Trophoblast cell (in vitro differentiated cells and primary cell): ENCODE measurements at regions not wholly inside any gene's neighbourhood (a gene's known extent, or its start where the extent isn't known, plus 50 kb on each side); places are given as distances from the start of the nearest gene placed in this dataset.

Experiments
- DNase-seq, 2 donors: peaks; one replicate each; pipeline ENCODE4 v3.0.0-alpha.2; 2016
- H2AFZ ChIP-seq: 2 replicates; pipeline ENCODE4 v1.6.1; 2013; ENCODE audit warnings: low read length, moderate library complexity, mild to moderate bottlenecking; ENCODE audit not compliant: insufficient read depth, poor library complexity
- H2AK5ac ChIP-seq: 2 replicates; pipeline ENCODE4 v1.6.1; 2013; ENCODE audit warnings: mild to moderate bottlenecking, low read length
- H2BK120ac ChIP-seq: 2 replicates; pipeline ENCODE4 v1.6.1; 2013; ENCODE audit warnings: low read length, mild to moderate bottlenecking, moderate library complexity; ENCODE audit not compliant: insufficient read depth, poor library complexity
- H2BK12ac ChIP-seq: 2 replicates; pipeline ENCODE4 v1.6.1; 2013; ENCODE audit warnings: mild to moderate bottlenecking, low read length, moderate library complexity
- H2BK5ac ChIP-seq: 2 replicates; pipeline ENCODE4 v1.6.1; 2013; ENCODE audit warnings: low read length, low read depth, moderate library complexity, mild to moderate bottlenecking; ENCODE audit not compliant: poor library complexity
- H3K14ac ChIP-seq: 2 replicates; pipeline ENCODE4 v1.6.1; 2013; ENCODE audit warnings: mild to moderate bottlenecking, low read length
- H3K18ac ChIP-seq: 2 replicates; pipeline ENCODE4 v1.6.1; 2013; ENCODE audit warnings: mild to moderate bottlenecking, low read length
- H3K23ac ChIP-seq: 2 replicates; pipeline ENCODE4 v1.6.1; 2013; ENCODE audit warnings: low read length
- H3K27ac ChIP-seq: 2 replicates; pipeline ENCODE4 v1.5.1; 2013; ENCODE audit warnings: low read depth, mild to moderate bottlenecking, inconsistent platforms, low read length, moderate library complexity
- H3K27me3 ChIP-seq: 2 replicates; pipeline ENCODE4 v1.6.1; 2013; ENCODE audit warnings: inconsistent platforms, mild to moderate bottlenecking, low read length, moderate library complexity; ENCODE audit not compliant: insufficient read depth
- H3K36me3 ChIP-seq, 2 experiments: 1 replicate in 1 of 2; 2 replicates in 1 of 2; pipeline ENCODE4 v1.6.1; 2013; ENCODE audit warnings: low read length in 2 of 2, mild to moderate bottlenecking in 2 of 2, moderate library complexity in 1 of 2; ENCODE audit not compliant: insufficient read depth in 2 of 2, control insufficient read depth in 1 of 2
- H3K4ac ChIP-seq: 2 replicates; pipeline ENCODE4 v1.6.1; 2013; ENCODE audit warnings: low read depth, mild to moderate bottlenecking, low read length, moderate library complexity
- H3K4me1 ChIP-seq, 2 experiments: 1 replicate in 1 of 2; 2 replicates in 1 of 2; pipeline ENCODE4 v1.6.1; 2013; ENCODE audit warnings: low read length in 2 of 2, mild to moderate bottlenecking in 2 of 2, moderate library complexity in 1 of 2; ENCODE audit not compliant: insufficient read depth in 2 of 2, control insufficient read depth in 1 of 2
- H3K4me2 ChIP-seq: 2 replicates; pipeline ENCODE4 v1.6.1; 2013; ENCODE audit warnings: inconsistent platforms, mild to moderate bottlenecking, low read length, moderate library complexity
- H3K4me3 ChIP-seq: 2 replicates; pipeline ENCODE4 v1.5.1; 2013; ENCODE audit warnings: mild to moderate bottlenecking, low read depth, low read length, inconsistent platforms
- H3K79me1 ChIP-seq: one replicate; pipeline ENCODE4 v1.6.1; 2013; ENCODE audit warnings: low read length
- H3K79me2 ChIP-seq: 2 replicates; pipeline ENCODE4 v1.6.1; 2013; ENCODE audit warnings: low read length, mild to moderate bottlenecking; ENCODE audit not compliant: control insufficient read depth, insufficient read depth, poor library complexity
- H3K9ac ChIP-seq: 2 replicates; pipeline ENCODE4 v1.6.1; 2013; ENCODE audit warnings: mild to moderate bottlenecking, low read length
- H3K9me3 ChIP-seq: 2 replicates; pipeline ENCODE4 v1.6.1; 2013; ENCODE audit warnings: low read depth, mild to moderate bottlenecking, control low read depth, inconsistent platforms, low read length; ENCODE audit not compliant: insufficient read depth
- H4K12ac ChIP-seq: 2 replicates; pipeline ENCODE4 v1.6.1; 2013; ENCODE audit warnings: low read depth, mild to moderate bottlenecking, low read length, moderate library complexity
- H4K8ac ChIP-seq: 2 replicates; pipeline ENCODE4 v1.6.1; 2013; ENCODE audit warnings: low read depth, mild to moderate bottlenecking, low read length, moderate library complexity
- H4K91ac ChIP-seq: one replicate; pipeline ENCODE4 v1.6.1; 2013; ENCODE audit warnings: low read depth, mild to moderate bottlenecking, low read length, moderate library complexity
- WGBS: extraction: QIAGEN DNeasy Blood & Tissue Kit; methylation state at CpG from one replicate; pipeline ENCODE4 v1.1.7; 2013; ENCODE audit warnings: missing lambda C conversion rate; ENCODE audit not compliant: insufficient read length, insufficient coverage; ENCODE audit errors: extremely low coverage; 5-methylcytosine and 5-hydroxymethylcytosine counted together

- no peaks in the 10 kb centered on the region for H3K4me1 ChIP-seq
- no peak overlapping the region for H2AFZ ChIP-seq
- H3K4me2 ChIP-seq = no peak overlapping the region
- H2BK12ac ChIP-seq = no peak overlapping the region
- no peak overlapping the region for H3K18ac ChIP-seq
- H2AK5ac ChIP-seq = no peak overlapping the region
- no peak overlapping the region for H3K4me3 ChIP-seq
- H3K36me3 ChIP-seq = no peaks in the 10 kb centered on the region
- no peak overlapping the region for H3K4ac ChIP-seq
- no peak overlapping the region for H3K27ac ChIP-seq
- no peak overlapping the region for H4K8ac ChIP-seq
- no peaks in the 10 kb centered on the region for H3K79me2 ChIP-seq
- no peak for DNase-seq
- WGBS = no CpG with 5 or more reads among the region's 3 CpGs
- no peak overlapping the region for H3K14ac ChIP-seq
- H4K91ac ChIP-seq = no peak overlapping the region
- no peaks in the 10 kb centered on the region for H3K79me1 ChIP-seq
- no peaks in the 10 kb centered on the region for H3K9me3 ChIP-seq
- H3K27me3 ChIP-seq = no peaks in the 10 kb centered on the region
- no peak overlapping the region for H2BK120ac ChIP-seq
- H3K23ac ChIP-seq = no peak overlapping the region
- H2BK5ac ChIP-seq = no peak overlapping the region
- no peak overlapping the region for H4K12ac ChIP-seq
- no peak overlapping the region for H3K9ac ChIP-seq
Observed at GRCh38 chrX:146056511-146057081, 239.0 kb downstream of the SLITRK2 start.

GRCh38 chrX:146064156-146064555 lies 246.5 kb downstream of the SLITRK2 start:
- no peak overlapping the region for H3K4me2 ChIP-seq
- no peak overlapping the region for H4K91ac ChIP-seq
- H3K36me3 ChIP-seq = no peaks in the 10 kb centered on the region
- no peak overlapping the region for H3K27ac ChIP-seq
- H3K23ac ChIP-seq = no peak overlapping the region
- H3K79me2 ChIP-seq = no peaks in the 10 kb centered on the region
- no peak overlapping the region for H2BK120ac ChIP-seq
- no peak overlapping the region for H2BK12ac ChIP-seq
- no peaks in the 10 kb centered on the region for H3K27me3 ChIP-seq
- no peak overlapping the region for H3K4me3 ChIP-seq
- no peak overlapping the region for H3K4ac ChIP-seq
- H4K8ac ChIP-seq = no peak overlapping the region
- H3K9me3 ChIP-seq = no peaks in the 10 kb centered on the region
- DNase-seq = no peak
- H3K9ac ChIP-seq = no peak overlapping the region
- no peaks in the 10 kb centered on the region for H3K79me1 ChIP-seq
- H2AFZ ChIP-seq = no peak overlapping the region
- no peak overlapping the region for H3K14ac ChIP-seq
- no CpG with 5 or more reads among the region's 2 CpGs for WGBS
- H3K18ac ChIP-seq = no peak overlapping the region
- H2AK5ac ChIP-seq = no peak overlapping the region
- H3K4me1 ChIP-seq = no peaks in the 10 kb centered on the region
- no peak overlapping the region for H4K12ac ChIP-seq
- no peak overlapping the region for H2BK5ac ChIP-seq

- H3K79me1 ChIP-seq = no peaks in the 10 kb centered on the region
- H2AK5ac ChIP-seq = no peak overlapping the region
- H3K36me3 ChIP-seq = no peaks in the 10 kb centered on the region
- H3K9me3 ChIP-seq = no peaks in the 10 kb centered on the region
- H2BK12ac ChIP-seq = no peak overlapping the region
- H2BK5ac ChIP-seq = no peak overlapping the region
- no peak overlapping the region for H3K4me3 ChIP-seq
- H3K27me3 ChIP-seq = no peaks in the 10 kb centered on the region
- no peak overlapping the region for H3K27ac ChIP-seq
- H2BK120ac ChIP-seq = no peak overlapping the region
- H3K79me2 ChIP-seq = no peaks in the 10 kb centered on the region
- H4K12ac ChIP-seq = no peak overlapping the region
- no peak overlapping the region for H3K4me2 ChIP-seq
- H3K18ac ChIP-seq = no peak overlapping the region
- WGBS = no CpG with 5 or more reads among the region's 1 CpG
- no peak overlapping the region for H3K23ac ChIP-seq
- H3K4me1 ChIP-seq = no peaks in the 10 kb centered on the region
- no peak overlapping the region for H4K8ac ChIP-seq
- H4K91ac ChIP-seq = no peak overlapping the region
- no peak for DNase-seq
- no peak overlapping the region for H2AFZ ChIP-seq
- no peak overlapping the region for H3K4ac ChIP-seq
- H3K9ac ChIP-seq = no peak overlapping the region
- no peak overlapping the region for H3K14ac ChIP-seq
Observed at GRCh38 chrX:146090732-146091131, 273.1 kb downstream of the SLITRK2 start.

- no peak overlapping the region for H3K27ac ChIP-seq
- WGBS = no CpG with 5 or more reads among the region's 4 CpGs
- H4K8ac ChIP-seq = no peak overlapping the region
- no peak overlapping the region for H3K23ac ChIP-seq
- H3K9ac ChIP-seq = no peak overlapping the region
- no peak overlapping the region for H2AK5ac ChIP-seq
- H3K4me1 ChIP-seq = no peaks in the 10 kb centered on the region
- H3K14ac ChIP-seq = no peak overlapping the region
- no peak overlapping the region for H2AFZ ChIP-seq
- no peaks in the 10 kb centered on the region for H3K79me2 ChIP-seq
- H3K4me3 ChIP-seq = no peak overlapping the region
- H3K79me1 ChIP-seq = no peaks in the 10 kb centered on the region
- H4K12ac ChIP-seq = no peak overlapping the region
- no peak overlapping the region for H3K4ac ChIP-seq
- no peak overlapping the region for H2BK5ac ChIP-seq
- H4K91ac ChIP-seq = no peak overlapping the region
- H2BK120ac ChIP-seq = no peak overlapping the region
- no peaks in the 10 kb centered on the region for H3K36me3 ChIP-seq
- no peak overlapping the region for H3K18ac ChIP-seq
- no peak overlapping the region for H2BK12ac ChIP-seq
- no peaks in the 10 kb centered on the region for H3K9me3 ChIP-seq
- no peak for DNase-seq
- no peaks in the 10 kb centered on the region for H3K27me3 ChIP-seq
- no peak overlapping the region for H3K4me2 ChIP-seq
Observed at GRCh38 chrX:146109362-146109761, 291.7 kb downstream of the SLITRK2 start.
